Superior temporal gyrus (tissue), 1 donor: ENCODE measurements at regions not wholly inside any gene's neighbourhood (a gene's known extent, or its start where the extent isn't known, plus 50 kb on each side); places are given as distances from the start of the nearest gene placed in this dataset.
A peak's percentile ranks its signal among the peaks of the same experiment; 100 is the strongest.

ENCODE experiments used
- DNase-seq: peaks from one replicate; pipeline ENCODE4 v3.0.0-alpha.2; 2016; ENCODE audit errors: extremely low spot score

DNA sequence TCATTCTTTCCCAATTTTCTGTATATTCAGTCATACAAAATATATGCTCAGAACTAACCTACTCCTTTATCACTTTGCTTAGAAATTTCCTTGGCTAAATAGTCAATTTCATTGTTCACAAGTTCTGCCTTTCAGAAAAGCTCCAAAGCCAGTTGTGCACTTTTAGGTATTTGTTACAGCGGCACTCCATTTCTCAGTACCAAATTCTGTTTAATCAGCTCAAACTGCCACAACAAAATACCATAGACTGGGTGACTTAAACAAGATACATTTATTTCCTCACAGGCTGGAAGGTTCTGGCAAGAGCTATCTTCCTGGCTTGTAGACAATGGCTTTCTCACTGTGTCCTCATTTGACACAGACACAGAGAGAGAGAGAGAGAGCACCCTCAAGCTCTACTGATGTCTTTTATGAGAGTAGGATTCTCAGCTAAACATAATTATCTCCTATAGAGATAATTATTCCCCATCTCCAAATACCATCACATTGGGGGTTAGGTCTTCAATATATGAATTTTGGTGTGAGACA lies 188.8 kb upstream of the FSTL5 start:
- no peak for DNase-seq

DNA sequence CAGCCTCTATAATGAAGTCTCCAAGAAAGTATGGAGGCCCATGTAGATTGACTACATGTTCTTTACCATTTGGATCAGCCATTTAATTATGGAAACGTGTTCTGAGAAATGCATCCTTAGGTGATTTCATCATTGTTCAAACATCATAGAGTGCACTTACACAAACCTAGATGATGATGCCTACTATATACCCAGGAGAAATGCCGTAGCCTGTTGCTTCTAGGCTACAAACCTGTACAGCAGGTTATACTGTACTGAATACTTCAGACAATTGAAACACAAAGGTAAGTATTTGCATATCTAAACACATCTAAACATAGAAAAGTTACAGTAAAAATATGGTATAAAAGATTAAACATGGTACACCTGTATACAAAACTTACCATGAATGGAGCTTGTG lies 186.5 kb upstream of the FSTL5 start:
- no peak for DNase-seq

- no peak for DNase-seq
Measured at GRCh38 chr4:162349395-162349794, 185.6 kb upstream of the FSTL5 start.

DNA sequence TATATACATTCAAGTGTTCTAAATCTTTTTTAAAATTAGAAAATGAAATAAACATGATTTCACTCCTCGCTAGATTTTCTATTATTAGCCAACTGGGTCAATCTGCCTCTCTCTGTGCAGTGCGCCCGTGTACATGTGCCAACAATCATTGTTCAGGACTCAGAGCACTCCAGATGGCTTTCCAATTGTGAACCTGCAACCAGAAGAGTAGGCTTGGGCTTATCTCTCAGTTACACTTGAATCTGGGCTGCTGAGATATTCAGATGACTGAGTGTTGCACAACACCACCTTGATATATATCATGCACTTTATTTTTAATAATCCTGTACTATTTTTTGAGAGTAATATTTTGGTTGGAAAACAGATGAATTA lies 184.0 kb upstream of the FSTL5 start:
- DNase-seq: no peak

DNA sequence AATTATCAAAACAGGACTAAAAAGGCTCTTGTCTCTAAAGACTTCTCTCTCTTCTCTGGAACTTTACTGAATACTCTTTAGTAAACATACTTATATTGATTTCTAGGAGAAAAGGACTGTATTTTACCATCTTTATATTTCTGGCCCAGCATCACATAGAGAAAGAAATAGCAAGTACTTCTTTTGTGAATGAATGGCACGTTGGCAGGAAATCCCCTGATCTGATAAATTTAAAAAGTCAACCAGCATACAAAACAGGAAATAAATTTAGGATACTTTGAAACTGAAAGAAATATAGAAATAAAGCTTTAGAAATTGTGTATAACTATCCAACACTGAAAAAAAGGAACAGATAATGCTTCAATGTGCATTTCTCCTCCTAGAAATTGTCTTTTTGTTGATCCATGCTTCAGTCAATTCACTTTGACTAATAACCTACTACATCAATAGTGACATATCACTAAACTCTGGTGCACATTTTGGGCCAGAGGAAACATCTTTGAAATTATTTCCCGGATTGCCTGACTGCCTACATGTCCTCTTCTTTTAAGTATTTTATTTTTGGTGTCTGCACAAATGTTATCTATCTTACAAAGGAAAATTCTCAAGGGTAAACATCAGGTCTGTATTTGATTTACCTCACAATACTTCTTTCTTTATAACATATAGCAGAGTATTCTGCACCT lies 183.5 kb upstream of the FSTL5 start:
- DNase-seq: peak; percentile 45

- DNase-seq: no peak
Measured at GRCh38 chr4:162343967-162344366, 180.2 kb upstream of the FSTL5 start.

- no peak for DNase-seq
Measured at GRCh38 chr4:162341533-162341932, 177.7 kb upstream of the FSTL5 start.

GRCh38 chr4:162323919-162324318 lies 160.1 kb upstream of the FSTL5 start:
- no peak for DNase-seq

DNA sequence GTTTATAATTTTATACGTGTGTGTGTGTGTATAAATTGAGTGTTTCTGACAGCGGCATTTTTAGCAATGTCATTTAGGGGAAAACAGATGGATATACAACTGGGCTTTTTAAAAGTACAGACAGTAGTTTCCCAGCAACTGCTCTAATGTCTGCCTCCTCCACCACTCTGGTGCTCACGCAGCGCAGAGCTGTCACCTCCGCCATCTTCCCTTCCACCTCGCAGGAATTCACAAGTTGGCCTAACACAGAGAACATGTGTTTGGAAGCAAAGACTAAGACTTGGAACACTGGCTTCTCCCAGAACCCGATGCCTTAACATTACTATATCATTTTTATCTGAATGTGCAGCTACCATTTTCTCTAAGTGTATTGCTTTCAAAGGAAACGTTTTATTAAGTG lies 158.3 kb upstream of the FSTL5 start:
- DNase-seq: no peak

- DNase-seq: no peak
Measured at GRCh38 chr4:162285753-162286152, 122.0 kb upstream of the FSTL5 start.

DNA sequence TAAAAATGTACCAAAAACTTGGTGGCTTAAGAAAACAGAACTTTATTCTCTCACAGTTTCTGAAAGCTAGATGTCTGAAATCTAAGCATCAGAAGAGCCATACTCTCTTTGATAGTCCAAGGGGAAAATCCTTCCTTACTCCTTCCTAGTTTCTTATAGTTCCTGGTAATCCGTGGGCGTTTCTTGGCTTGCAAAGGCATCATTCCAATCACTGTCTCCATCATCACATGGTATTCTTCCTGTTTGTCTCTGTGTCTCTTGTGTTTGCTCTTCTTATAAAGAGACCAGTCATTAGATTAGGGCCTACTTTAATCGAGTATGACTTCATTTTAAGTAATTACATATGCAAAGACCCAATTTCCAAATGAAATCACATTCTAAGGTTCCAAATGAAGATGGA lies 118.9 kb upstream of the FSTL5 start:
- no peak for DNase-seq

- peak; percentile 32 for DNase-seq
Measured at GRCh38 chr4:162274354-162274753, 110.6 kb upstream of the FSTL5 start.

- DNase-seq: no peak
Measured at GRCh38 chr4:162272215-162272614, 108.4 kb upstream of the FSTL5 start.

DNA sequence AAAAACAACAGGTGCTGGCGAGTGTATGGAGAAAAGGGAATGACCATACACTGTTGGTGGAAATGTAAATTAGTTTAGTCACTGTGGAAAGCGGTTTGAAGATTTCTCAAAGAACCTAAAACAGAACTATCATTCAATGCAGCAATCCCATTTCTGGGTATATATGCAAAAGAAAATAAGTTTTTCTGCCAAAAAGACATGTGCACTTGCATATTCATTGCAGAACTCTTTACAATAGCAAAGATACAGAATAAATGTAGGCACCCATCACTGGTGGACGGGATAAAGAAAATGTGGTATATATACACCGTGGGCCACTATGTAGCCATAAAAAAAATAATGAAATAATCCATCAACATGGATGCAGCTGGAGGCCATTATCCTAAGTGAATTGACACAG lies 105.1 kb upstream of the FSTL5 start:
- no peak for DNase-seq

- no peak for DNase-seq
Measured at GRCh38 chr4:162265802-162266201, 102.0 kb upstream of the FSTL5 start.

GRCh38 chr4:162245051-162245450 lies 81.3 kb upstream of the FSTL5 start:
- DNase-seq: no peak

DNA sequence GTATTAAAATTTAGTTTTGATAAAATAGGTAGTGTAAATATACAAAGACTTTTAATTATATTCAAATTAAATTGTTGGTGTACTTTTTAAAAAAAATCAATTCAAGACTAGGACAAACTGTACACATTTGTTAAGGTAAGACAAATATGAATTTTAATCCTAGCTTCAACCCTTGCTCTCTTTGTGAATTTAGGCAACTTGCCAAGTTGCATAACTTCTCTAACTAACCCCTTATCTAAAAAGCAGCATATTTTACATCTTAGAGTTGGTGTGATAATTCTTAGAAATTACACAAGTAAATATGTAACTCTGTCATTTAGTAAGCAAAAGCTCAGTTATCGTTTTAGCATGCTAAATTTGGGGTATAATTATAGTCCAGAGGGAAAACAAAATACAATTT lies 78.1 kb upstream of the FSTL5 start:
- no peak for DNase-seq

- no peak for DNase-seq
Measured at GRCh38 chr4:162239992-162240769, 76.4 kb upstream of the FSTL5 start.

DNA sequence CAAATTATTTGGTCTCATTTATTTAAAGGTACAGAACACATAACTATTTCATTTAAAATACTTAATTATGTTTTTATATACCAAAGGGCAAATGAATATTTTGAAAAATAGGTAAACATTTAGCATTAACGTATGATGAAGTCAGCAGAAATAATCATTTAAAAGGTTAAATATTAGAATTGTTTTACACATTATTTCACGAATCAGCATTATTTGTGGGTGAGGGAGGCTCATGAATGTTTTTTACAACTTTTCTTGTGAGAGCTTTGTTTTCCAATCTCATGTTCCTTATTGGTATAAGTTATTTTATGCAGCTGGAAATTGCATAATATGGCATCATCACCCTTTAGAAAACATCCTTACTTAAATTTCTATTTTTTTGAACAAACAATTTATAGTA lies 73.9 kb upstream of the FSTL5 start:
- no peak for DNase-seq

DNA sequence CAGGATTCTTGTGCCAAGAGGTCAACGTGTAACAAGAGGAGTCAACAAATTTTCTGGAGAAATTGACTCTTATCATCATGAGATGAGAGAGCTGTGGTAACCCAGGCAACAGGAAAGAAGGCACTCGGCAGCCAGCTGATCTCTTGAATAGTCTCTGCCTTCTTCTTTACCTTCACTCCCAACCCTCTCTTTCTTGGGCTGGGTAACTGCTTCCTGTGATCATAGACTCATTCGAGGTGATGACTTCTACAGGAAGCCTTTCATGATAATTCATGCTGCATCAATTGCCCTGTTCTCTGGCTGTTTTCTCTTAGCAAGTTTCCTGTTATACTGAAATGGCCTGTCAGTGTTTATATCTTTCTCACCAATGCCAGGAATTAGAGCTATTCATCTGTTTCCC lies 70.8 kb upstream of the FSTL5 start:
- no peak for DNase-seq

DNA sequence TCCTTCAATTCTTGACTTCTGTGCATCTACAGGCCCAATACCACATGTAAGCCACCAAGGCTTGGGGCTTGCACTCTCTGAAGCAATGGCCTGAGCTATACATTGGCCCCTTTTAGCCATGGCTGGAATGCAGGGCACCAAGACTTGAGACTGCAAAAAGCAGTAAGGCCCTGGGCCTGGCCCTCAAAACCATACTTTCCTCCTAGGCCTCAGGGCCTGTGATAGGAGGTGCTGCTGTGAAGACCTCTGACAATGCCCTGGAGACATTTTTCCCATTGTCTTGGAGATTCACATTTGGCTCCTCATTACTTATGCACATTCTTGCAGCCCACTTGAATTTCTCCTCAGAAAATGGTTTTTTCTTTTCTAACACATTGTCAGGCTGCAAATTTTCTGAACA lies 68.5 kb upstream of the FSTL5 start:
- DNase-seq: no peak

DNA sequence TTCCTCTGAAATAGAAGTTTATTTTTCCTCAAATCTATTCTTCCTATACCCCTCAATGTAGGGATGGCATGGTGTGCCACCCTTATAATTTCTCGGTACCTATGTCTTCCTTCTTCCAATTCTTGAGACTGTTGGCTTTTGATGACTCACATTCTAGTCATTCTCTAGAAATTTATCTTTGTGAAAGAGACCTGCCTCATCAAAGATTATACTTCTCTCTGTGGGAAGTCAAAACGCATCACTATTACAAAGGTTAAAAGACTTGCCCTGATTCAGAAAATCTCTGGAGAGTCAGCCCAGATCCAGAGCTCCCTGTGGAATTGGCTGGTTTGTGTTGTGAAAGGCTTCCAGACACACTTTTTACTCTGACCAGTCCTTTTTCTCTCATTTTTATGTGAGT lies 65.9 kb upstream of the FSTL5 start:
- DNase-seq: no peak

DNA sequence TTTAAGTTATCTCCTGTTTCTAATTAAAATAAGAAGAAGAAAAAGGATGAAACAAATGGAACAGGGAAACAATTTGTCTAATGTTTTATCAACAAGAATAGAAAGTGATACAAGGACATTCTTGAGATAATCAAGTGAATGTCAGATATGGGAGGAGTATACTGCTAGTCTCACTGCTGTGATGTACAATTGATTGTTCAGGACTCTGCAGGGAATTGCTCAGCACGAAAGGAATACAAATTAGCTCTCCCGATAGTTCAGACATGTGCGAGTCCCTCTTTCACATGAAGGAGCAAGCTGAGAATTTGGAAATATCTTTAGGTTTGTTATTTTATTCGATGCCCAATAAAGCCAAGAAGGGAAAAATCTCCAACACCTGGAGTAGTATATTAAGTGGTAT lies 57.3 kb upstream of the FSTL5 start:
- no peak for DNase-seq
